ENCODE measurements at regions not wholly inside any gene's neighbourhood (a gene's known extent, or its start where the extent isn't known, plus 50 kb on each side); places are given as distances from the start of the nearest gene placed in this dataset.

DNA sequence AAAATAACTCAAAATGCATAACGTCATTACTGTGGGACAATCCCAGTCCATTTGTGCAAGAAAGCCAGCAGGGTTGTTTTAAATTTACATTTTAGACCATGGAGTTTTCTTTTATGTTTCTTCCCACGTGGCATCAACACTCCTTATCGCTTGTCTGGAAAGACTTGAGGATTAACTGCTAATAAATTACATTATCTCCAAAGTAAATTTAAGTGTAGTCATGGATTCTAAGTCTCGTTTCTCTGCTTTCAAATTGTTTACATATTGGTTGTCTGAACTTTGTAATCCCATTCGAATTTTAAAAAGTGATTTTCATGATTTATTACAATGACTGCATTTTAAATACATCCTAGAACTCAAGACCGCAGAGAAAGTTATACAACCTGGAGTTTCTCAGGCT, 119.3 kb upstream of the ADAMTS5 start:
- no peaks in the 10 kb centered on the region for H3K36me3 ChIP-seq
- H3K4me1 ChIP-seq: no peaks in the 10 kb centered on the region
- no peaks in the 10 kb centered on the region for H3K9me3 ChIP-seq
- intact Hi-C loops (cut with DNase I; ENCODE audit: low total_unique reads): no loop called here
- DNase-seq: no peak
- H3K4me3 ChIP-seq: no peak overlapping the region
- no peaks in the 10 kb centered on the region for H3K27me3 ChIP-seq
- peak overlapping the region in 1 of 2 donors; percentile 19 for H3K27ac ChIP-seq
- no peak for TF ChIP-seq POLR2A (IDR thresholded peaks at IDR 0.05)
- TF ChIP-seq, protein P1, sequence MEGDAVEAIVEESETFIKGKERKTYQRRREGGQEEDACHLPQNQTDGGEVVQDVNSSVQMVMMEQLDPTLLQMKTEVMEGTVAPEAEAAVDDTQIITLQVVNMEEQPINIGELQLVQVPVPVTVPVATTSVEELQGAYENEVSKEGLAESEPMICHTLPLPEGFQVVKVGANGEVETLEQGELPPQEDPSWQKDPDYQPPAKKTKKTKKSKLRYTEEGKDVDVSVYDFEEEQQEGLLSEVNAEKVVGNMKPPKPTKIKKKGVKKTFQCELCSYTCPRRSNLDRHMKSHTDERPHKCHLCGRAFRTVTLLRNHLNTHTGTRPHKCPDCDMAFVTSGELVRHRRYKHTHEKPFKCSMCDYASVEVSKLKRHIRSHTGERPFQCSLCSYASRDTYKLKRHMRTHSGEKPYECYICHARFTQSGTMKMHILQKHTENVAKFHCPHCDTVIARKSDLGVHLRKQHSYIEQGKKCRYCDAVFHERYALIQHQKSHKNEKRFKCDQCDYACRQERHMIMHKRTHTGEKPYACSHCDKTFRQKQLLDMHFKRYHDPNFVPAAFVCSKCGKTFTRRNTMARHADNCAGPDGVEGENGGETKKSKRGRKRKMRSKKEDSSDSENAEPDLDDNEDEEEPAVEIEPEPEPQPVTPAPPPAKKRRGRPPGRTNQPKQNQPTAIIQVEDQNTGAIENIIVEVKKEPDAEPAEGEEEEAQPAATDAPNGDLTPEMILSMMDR (IDR thresholded peaks at IDR 0.05): no peak

DNA sequence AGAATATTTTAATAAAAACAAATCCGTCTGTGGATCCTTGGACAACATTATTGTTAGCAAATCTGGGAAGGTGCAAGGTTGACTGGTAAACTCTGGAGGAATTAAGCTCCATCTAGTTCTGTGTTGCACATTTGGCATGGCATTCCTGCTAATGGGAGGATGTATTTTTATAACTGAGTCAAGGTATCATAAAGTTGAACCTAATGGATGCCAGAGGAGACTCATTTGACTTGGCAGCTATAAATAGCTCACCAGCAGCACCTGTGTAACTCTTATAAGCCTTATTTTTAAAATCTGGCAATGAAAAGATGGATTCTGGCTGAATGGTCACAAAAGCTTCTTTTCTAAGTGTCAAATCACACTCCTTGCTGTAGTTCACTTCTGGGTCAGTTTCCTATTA, 118.5 kb upstream of the ADAMTS5 start:
- TF ChIP-seq POLR2A (IDR thresholded peaks at IDR 0.05): no peak
- TF ChIP-seq, protein P1 (IDR thresholded peaks at IDR 0.05): no peak
- Histone ChIP-seq H3K36me3 (no peaks in the 10 kb centered on the region), H3K27me3 (no peaks in the 10 kb centered on the region), H3K4me1 (no peaks in the 10 kb centered on the region), H3K27ac (peak overlapping the region in 1 of 2 donors; percentile 19), H3K4me3 (no peak overlapping the region), H3K9me3 (no peaks in the 10 kb centered on the region)
- intact Hi-C loops (cut with DNase I; ENCODE audit: low total_unique reads): no loop called here
- no peak for DNase-seq

DNA sequence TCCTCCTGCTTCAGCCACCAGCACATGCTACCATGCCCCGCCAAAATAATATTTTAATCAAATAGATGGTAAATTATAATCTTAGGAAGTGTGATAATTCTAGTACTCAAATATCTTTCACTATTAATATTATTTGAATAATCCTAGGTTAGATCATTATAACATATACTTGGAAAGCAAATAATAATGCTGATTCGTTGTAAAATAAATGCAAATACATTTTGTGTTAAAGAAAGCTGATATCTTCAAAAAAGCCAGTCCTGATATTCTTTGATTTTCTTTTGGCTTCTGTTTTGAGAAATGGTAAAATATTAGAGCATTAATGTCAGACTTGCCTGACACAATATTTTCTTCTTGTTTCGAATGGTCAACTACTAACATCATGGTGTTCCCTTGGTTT, 116.3 kb upstream of the ADAMTS5 start:
- Histone ChIP-seq H3K27ac (no peak overlapping the region), H3K9me3 (no peaks in the 10 kb centered on the region), H3K4me3 (no peak overlapping the region), H3K4me1 (peaks cover 0 to 2% of the 10 kb centered on the region in 2 donors), H3K36me3 (no peaks in the 10 kb centered on the region), H3K27me3 (no peaks in the 10 kb centered on the region)
- intact Hi-C loops (cut with DNase I; ENCODE audit: low total_unique reads): no loop called here
- no peak for DNase-seq
- no peak for TF ChIP-seq POLR2A (IDR thresholded peaks at IDR 0.05)
- TF ChIP-seq, protein P1 (IDR thresholded peaks at IDR 0.05): no peak

DNA sequence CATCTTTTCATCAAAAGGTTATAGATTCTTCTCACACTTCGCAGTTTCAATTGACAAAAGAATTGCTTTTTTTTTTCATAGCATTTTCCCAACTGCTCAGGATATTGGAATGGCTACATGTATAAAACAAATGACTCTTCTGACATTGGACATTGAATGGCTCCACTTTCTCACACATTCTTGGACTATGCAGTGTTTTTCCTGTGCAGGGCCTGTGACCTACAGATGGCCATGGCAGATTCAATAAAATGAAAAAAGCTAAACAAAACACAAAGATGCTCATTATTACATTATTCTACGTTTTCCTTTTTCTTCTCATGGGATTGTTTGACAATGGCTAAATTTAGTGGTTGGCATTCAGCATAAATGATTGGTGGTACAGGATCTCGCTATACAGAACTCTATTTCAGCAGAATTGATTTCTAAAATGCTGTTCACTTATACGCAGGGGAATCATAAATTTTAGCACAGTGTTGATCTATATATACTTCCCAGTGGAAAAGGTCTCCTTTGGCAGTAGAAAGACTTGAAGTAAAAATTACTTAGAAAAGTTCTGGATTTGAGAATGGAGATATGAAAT, 115.6 kb upstream of the ADAMTS5 start:
- Histone ChIP-seq H3K4me3 (no peak overlapping the region), H3K27me3 (no peaks in the 10 kb centered on the region), H3K9me3 (no peaks in the 10 kb centered on the region), H3K27ac (no peak overlapping the region), H3K36me3 (no peaks in the 10 kb centered on the region), H3K4me1 (peaks cover 0 to 5% of the 10 kb centered on the region in 2 donors)
- no peak for TF ChIP-seq POLR2A (IDR thresholded peaks at IDR 0.05)
- TF ChIP-seq, protein P1 (IDR thresholded peaks at IDR 0.05): no peak
- DNase-seq: no peak
- intact Hi-C loops (cut with DNase I; ENCODE audit: low total_unique reads): no loop called here

DNA sequence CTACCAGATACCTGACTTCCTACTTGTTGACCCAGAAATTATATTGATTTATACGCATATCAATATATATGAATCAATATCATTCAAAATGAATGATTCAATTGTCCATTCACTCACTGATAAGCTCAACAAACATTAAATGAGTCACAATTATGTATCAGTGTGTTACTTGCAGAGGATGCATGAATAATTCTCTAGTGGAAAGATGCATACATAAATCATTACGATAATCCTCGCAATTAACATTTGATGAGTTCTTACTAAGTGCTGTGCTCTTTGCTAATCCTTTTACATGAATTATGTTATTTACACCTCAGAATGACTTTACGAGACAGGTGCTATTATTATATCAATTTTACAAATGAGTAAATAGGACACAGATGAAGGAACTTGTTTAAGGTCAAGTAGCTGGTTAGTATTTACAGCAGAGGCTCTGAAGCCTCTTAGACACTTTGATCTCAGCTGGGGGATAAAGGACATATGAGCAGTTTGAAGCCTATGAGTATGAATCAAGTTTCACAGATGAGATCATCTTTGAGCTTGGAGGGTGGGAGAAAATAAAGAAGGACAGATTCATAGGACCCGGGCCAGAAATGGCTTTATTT, 112.8 kb upstream of the ADAMTS5 start:
- DNase-seq: no peak
- intact Hi-C loops (cut with DNase I; ENCODE audit: low total_unique reads): no loop called here
- Histone ChIP-seq H3K4me1 (peaks cover 0 to 5% of the 10 kb centered on the region in 2 donors), H3K27ac (peak overlapping the region in 1 of 2 donors; percentile 7), H3K27me3 (no peaks in the 10 kb centered on the region), H3K9me3 (no peaks in the 10 kb centered on the region), H3K4me3 (no peak overlapping the region), H3K36me3 (no peaks in the 10 kb centered on the region)
- no peak for TF ChIP-seq POLR2A (IDR thresholded peaks at IDR 0.05)
- TF ChIP-seq, protein P1 (IDR thresholded peaks at IDR 0.05): no peak

Data from uterus (tissue), 3 donors.